ENCODE measurements at regions not wholly inside any gene's neighbourhood (a gene's known extent, or its start where the extent isn't known, plus 50 kb on each side); places are given as distances from the start of the nearest gene placed in this dataset.

GRCh38 chr1:5029136-5029535, 374.7 kb downstream of the AJAP1 start:
- TF ChIP-seq CTCF (IDR thresholded peaks at IDR 0.05; ENCODE audit: control insufficient read depth, extremely low read depth, insufficient read depth): no peak
- H3K4me3 ChIP-seq (ENCODE audit: low read depth, low read length): no peak overlapping the region

GRCh38 chr1:5012249-5012648, 357.8 kb downstream of the AJAP1 start:
- no peak for DNase-seq (ENCODE audit: low read depth)
- no peak for TF ChIP-seq CTCF (IDR thresholded peaks at IDR 0.05; ENCODE audit: control insufficient read depth, extremely low read depth, insufficient read depth)
- H3K4me3 ChIP-seq (ENCODE audit: low read depth, low read length): no peak overlapping the region

More at GRCh38 chr1:5029136-5029535, 374.7 kb downstream of the AJAP1 start:
- no peak for DNase-seq (ENCODE audit: low read depth)

GRCh38 chr1:5010656-5011055, 356.2 kb downstream of the AJAP1 start:
- no peak for DNase-seq (ENCODE audit: low read depth)
- no peak overlapping the region for H3K4me3 ChIP-seq (ENCODE audit: low read depth, low read length)
- TF ChIP-seq CTCF (IDR thresholded peaks at IDR 0.05; ENCODE audit: control insufficient read depth, extremely low read depth, insufficient read depth): no peak

GRCh38 chr1:5010236-5010635, 355.8 kb downstream of the AJAP1 start:
- no peak for TF ChIP-seq CTCF (IDR thresholded peaks at IDR 0.05; ENCODE audit: control insufficient read depth, extremely low read depth, insufficient read depth)
- no peak for DNase-seq (ENCODE audit: low read depth)
- H3K4me3 ChIP-seq (ENCODE audit: low read depth, low read length): no peak overlapping the region

GRCh38 chr1:5009376-5010065, 355.1 kb downstream of the AJAP1 start:
- no peak overlapping the region for H3K4me3 ChIP-seq (ENCODE audit: low read depth, low read length)
- DNase-seq (ENCODE audit: low read depth): no peak
- TF ChIP-seq CTCF (IDR thresholded peaks at IDR 0.05; ENCODE audit: control insufficient read depth, extremely low read depth, insufficient read depth): no peak

- H3K4me3 ChIP-seq (ENCODE audit: low read depth, low read length): no peak overlapping the region
- TF ChIP-seq CTCF (IDR thresholded peaks at IDR 0.05; ENCODE audit: control insufficient read depth, extremely low read depth, insufficient read depth): no peak
- no peak for DNase-seq (ENCODE audit: low read depth)
Measured at GRCh38 chr1:5005171-5005570, 350.8 kb downstream of the AJAP1 start.

- H3K4me3 ChIP-seq (ENCODE audit: low read depth, low read length): no peak overlapping the region
- DNase-seq (ENCODE audit: low read depth): no peak
- no peak for TF ChIP-seq CTCF (IDR thresholded peaks at IDR 0.05; ENCODE audit: control insufficient read depth, extremely low read depth, insufficient read depth)
Measured at GRCh38 chr1:5002676-5003075, 348.3 kb downstream of the AJAP1 start.
